Panc1 (cell line): ENCODE measurements at regions not wholly inside any gene's neighbourhood (a gene's known extent, or its start where the extent isn't known, plus 50 kb on each side); places are given as distances from the start of the nearest gene placed in this dataset.

Experiments used
- ATAC-seq: fragments of 200-7000 bp; cut with Tn5 transposase; 2 replicates; pipeline ENCODE4 v1.9.1; 2020; ENCODE audit warnings: mild to moderate bottlenecking, moderate library complexity
- BruUV-seq: library from RNA; stranded (reverse); fragments of 400-500 nt; replicated peaks from 2 replicates; lab custom pipeline; 2021; lab: Mats Ljungman, UMichigan
- CTCF ChIA-PET: fragments of 300-600 bp; sonication (Branson Sonifier 250); formaldehyde crosslinking; loops from one replicate; lab custom pipeline; 2022; ENCODE audit warnings: antibody characterized with exemption; lab: Charles Lee
- POLR2A ChIA-PET: fragments of 300-600 bp; sonication (Branson Sonifier 250); formaldehyde crosslinking; loops from one replicate; lab custom pipeline; 2022; ENCODE audit warnings: antibody characterized with exemption; lab: Charles Lee
- DNase-seq: peaks from one replicate; pipeline ENCODE4 v3.0.0-alpha.2; 2010; ENCODE audit warnings: low read depth, low spot score
- H3K27ac ChIP-seq: 2 replicates; pipeline ENCODE4 v1.5.1; 2011; ENCODE audit warnings: mild to moderate bottlenecking, low read length, inconsistent platforms
- H3K27me3 ChIP-seq: fragments of 200-500 bp; sonication (Bioruptor generic); 2 replicates; pipeline ENCODE4 v1.6.0; 2014; ENCODE audit warnings: low read length, inconsistent platforms; ENCODE audit not compliant: control insufficient read depth, insufficient read depth
- H3K36me3 ChIP-seq: fragments of 200-500 bp; sonication (Bioruptor generic); 2 replicates; pipeline ENCODE4 v1.5.1; 2014; ENCODE audit warnings: inconsistent platforms, mild to moderate bottlenecking, low read length, moderate library complexity; ENCODE audit not compliant: control insufficient read depth, insufficient read depth
- H3K4me1 ChIP-seq: 2 replicates; pipeline ENCODE4 v1.5.1; 2011; ENCODE audit warnings: inconsistent platforms, mild to moderate bottlenecking, low read length, moderate library complexity; ENCODE audit not compliant: control insufficient read depth, insufficient read depth
- H3K4me3 ChIP-seq, 2 experiments: 2 replicates each; pipeline ENCODE4 v1.5.1; 2011 to 2012; ENCODE audit warnings: low read depth in 2 of 2, low read length in 2 of 2, mild to moderate bottlenecking in 2 of 2, inconsistent platforms in 1 of 2, moderate library complexity in 1 of 2
- H3K9me3 ChIP-seq: fragments of 200-500 bp; sonication (Bioruptor generic); 2 replicates; pipeline ENCODE4 v1.5.1; 2014; ENCODE audit warnings: low read depth, mild to moderate bottlenecking, inconsistent platforms, low read length, moderate library complexity; ENCODE audit not compliant: control insufficient read depth, insufficient read depth
- CTCF ChIP-seq: fragments of 450-650 bp; IDR thresholded peaks from 2 replicates; pipeline ENCODE4 v1.5.1; 2017; ENCODE audit warnings: mild to moderate bottlenecking
- POLR2AphosphoS5 ChIP-seq: IDR thresholded peaks from 2 replicates; pipeline ENCODE4 v1.6.1; 2012; ENCODE audit warnings: mild to moderate bottlenecking, low read depth, low read length, moderate library complexity
- REST ChIP-seq, 2 experiments: IDR thresholded peaks; 2 replicates each; pipeline ENCODE4 v1.6.1; 2011 to 2012; ENCODE audit warnings: low read depth in 2 of 2, control low read depth in 1 of 2, low read length in 1 of 2, mild to moderate bottlenecking in 1 of 2, moderate library complexity in 1 of 2; ENCODE audit not compliant: insufficient read depth in 1 of 2
- TCF7L2 ChIP-seq: IDR thresholded peaks from 2 replicates; pipeline ENCODE4 v1.6.1; 2011; ENCODE audit warnings: mild to moderate bottlenecking, low read depth, low read length, inconsistent platforms
- in situ Hi-C: cut with HindIII; loops from 2 replicates; pipeline ENCODE4 v1.10.0; 2016; ENCODE audit warnings: low sequenced_read_pairs, low pct_unique_long_range_greater_than_20kb
- intact Hi-C: fragments of 100-400 bp; cut with micrococcal nuclease; formaldehyde crosslinking; loops from one replicate; pipeline ENCODE4 v1.10.0; 2022; ENCODE audit not compliant: unreplicated experiment

- in situ Hi-C loops (no loop called here), intact Hi-C loops (no loop called here)
- no peak for TF ChIP-seq POLR2AphosphoS5
- DNase-seq (no peak), ATAC-seq (no peak)
- CTCF ChIA-PET, result no interaction called here
- Histone ChIP-seq H3K27ac (no peak overlapping the region), H3K4me1 (no peaks in the 10 kb centered on the region), H3K9me3 (no peaks in the 10 kb centered on the region), H3K36me3 (no peaks in the 10 kb centered on the region), H3K4me3 (no peak overlapping the region), H3K27me3 (no peaks in the 10 kb centered on the region)
- no TSS peak for BruUV-seq
- POLR2A ChIA-PET, result no interaction called here
Observed at GRCh38 chr1:78255846-78256245, 210.1 kb downstream of the GIPC2 start.

DNA sequence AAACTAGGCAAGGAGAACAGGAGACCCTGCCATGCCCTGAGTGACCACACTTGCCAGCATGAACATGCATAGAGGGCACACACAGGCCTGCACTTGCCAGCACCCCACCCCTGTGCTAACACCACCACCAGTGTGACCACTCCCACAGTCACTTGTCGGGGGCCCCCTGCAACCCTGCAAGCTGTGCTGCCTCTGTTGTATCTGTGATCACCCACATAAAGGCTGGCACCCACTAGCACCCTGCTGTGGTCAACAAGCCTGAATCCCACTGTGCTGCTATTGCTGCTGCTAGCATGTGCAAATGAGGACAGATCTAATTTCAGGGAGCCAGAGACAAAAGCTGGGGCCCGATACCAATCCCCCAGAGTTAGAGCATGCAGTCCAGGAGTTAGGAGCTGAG is 217.7 kb downstream of the GIPC2 start:
- ChIA-PET POLR2A (no interaction called here), CTCF (no interaction called here)
- H3K9me3 ChIP-seq, result no peaks in the 10 kb centered on the region
- BruUV-seq, result no TSS peak
- H3K27me3 ChIP-seq, result no peaks in the 10 kb centered on the region
- in situ Hi-C loops, result no loop called here
- H3K36me3 ChIP-seq, result no peaks in the 10 kb centered on the region
- intact Hi-C loops, result no loop called here
- no peak overlapping the region for H3K27ac ChIP-seq
- TF ChIP-seq TCF7L2 (no peak), REST (IDR thresholded peaks at IDR 0.05; ENCODE audit: insufficient read depth in 1 of 2, low read depth in 2 of 2, low read length in 1 of 2) (no peak), CTCF (no peak)
- no peak overlapping the region for H3K4me3 ChIP-seq
- H3K4me1 ChIP-seq, result no peaks in the 10 kb centered on the region
- no peak for ATAC-seq
- no peak for DNase-seq

GRCh38 chr1:78263946-78264345 is 218.2 kb downstream of the GIPC2 start:
- Histone ChIP-seq H3K27ac (no peak overlapping the region), H3K4me3 (no peak overlapping the region), H3K27me3 (no peaks in the 10 kb centered on the region), H3K4me1 (no peaks in the 10 kb centered on the region), H3K9me3 (no peaks in the 10 kb centered on the region), H3K36me3 (no peaks in the 10 kb centered on the region)
- TF ChIP-seq TCF7L2, result no peak
- ChIA-PET CTCF (no interaction called here), POLR2A (no interaction called here)
- BruUV-seq, result no TSS peak
- ATAC-seq (no peak), DNase-seq (no peak)
- in situ Hi-C loops, result no loop called here
- intact Hi-C loops, result no loop called here
